Psoas muscle (tissue), 7 donors: ENCODE measurements at regions not wholly inside any gene's neighbourhood (a gene's known extent, or its start where the extent isn't known, plus 50 kb on each side); places are given as distances from the start of the nearest gene placed in this dataset.

Experiments
- ATAC-seq, 4 donors: fragments of 200-7000 bp; cut with Tn5 transposase; one replicate each; pipeline ENCODE4 v1.9.1; 2020; ENCODE audit warnings: moderate library complexity in 3 of 4, mild to moderate bottlenecking in 2 of 4
- DNase-seq, 2 donors: peaks; one replicate each; pipeline ENCODE4 v3.0.0-alpha.2; 2020
- H3K27ac ChIP-seq: fragments of 200-600 bp; one replicate; pipeline ENCODE4 v1.8.0; 2022
- H3K27me3 ChIP-seq, 3 donors: fragments of 200-600 bp in 1 of 3; one replicate each; pipeline versions ENCODE4 v1.6.1 to v1.8.0; 2013 to 2022; ENCODE audit warnings: low read length in 2 of 3, mild to moderate bottlenecking in 2 of 3, moderate library complexity in 1 of 3; ENCODE audit not compliant: insufficient read depth in 3 of 3
- H3K36me3 ChIP-seq, 2 donors: fragments of 200-600 bp in 1 of 2; one replicate each; pipeline versions ENCODE4 v1.6.1 to v1.8.0; 2013 to 2022; ENCODE audit warnings: low read depth in 1 of 2, mild to moderate bottlenecking in 1 of 2, moderate library complexity in 1 of 2; ENCODE audit not compliant: insufficient read depth in 1 of 2
- H3K4me1 ChIP-seq: fragments of 200-600 bp; one replicate; pipeline ENCODE4 v1.8.0; 2022
- H3K4me3 ChIP-seq: fragments of 200-600 bp; one replicate; pipeline ENCODE4 v1.8.0; 2022; ENCODE audit warnings: mild to moderate bottlenecking
- H3K9me3 ChIP-seq: fragments of 200-600 bp; one replicate; pipeline ENCODE4 v1.8.0; 2022
- CTCF ChIP-seq: fragments of 200-600 bp; IDR thresholded peaks from one replicate; pipeline ENCODE4 v1.8.0; 2022; ENCODE audit warnings: antibody characterized with exemption
- WGBS, 3 donors: extraction: QIAGEN DNeasy Blood & Tissue Kit; methylation state at CpG; one replicate each; pipeline versions ENCODE4 v1.1.6 to v1.1.7; 2013; 5-methylcytosine and 5-hydroxymethylcytosine counted together
- intact Hi-C, 2 donors: fragments of 100-400 bp; cut with DNase I; formaldehyde crosslinking; loops; one replicate each; pipeline versions ENCODE4 v1.11.0 to v1.14.2; 2022
- donor health status: healthy with polysubstance abuse.
- donor health status: DM: no; HTN: no; CAD: no; lungs with moderate emphysema.
- donor health status: Bipolar disorder and iron deficiency.
- donor health status: healthy.
- donor health status: DM: yes; HTN: yes; CAD: no.
- donor health status: DM: no; HTN: no; CAD: no.
- donor health status: DM: yes; HTN: yes; CAD: no.

- no peak for TF ChIP-seq CTCF
- DNase-seq (no peak), ATAC-seq (no peak)
- Histone ChIP-seq H3K9me3 (no peaks in the 10 kb centered on the region), H3K36me3 (no peaks in the 10 kb centered on the region), H3K27ac (no peak overlapping the region), H3K4me1 (no peaks in the 10 kb centered on the region), H3K4me3 (no peak overlapping the region), H3K27me3 (no peaks in the 10 kb centered on the region)
- intact Hi-C loops = no loop called here
- 87 to 91% (median 88%) methylated on average over 4 of the region's 4 CpGs for WGBS, 3 donors
These were observed 254.5 kb upstream of the ADGRL3 start for GRCh38 chr4:60945641-60946040.

DNA sequence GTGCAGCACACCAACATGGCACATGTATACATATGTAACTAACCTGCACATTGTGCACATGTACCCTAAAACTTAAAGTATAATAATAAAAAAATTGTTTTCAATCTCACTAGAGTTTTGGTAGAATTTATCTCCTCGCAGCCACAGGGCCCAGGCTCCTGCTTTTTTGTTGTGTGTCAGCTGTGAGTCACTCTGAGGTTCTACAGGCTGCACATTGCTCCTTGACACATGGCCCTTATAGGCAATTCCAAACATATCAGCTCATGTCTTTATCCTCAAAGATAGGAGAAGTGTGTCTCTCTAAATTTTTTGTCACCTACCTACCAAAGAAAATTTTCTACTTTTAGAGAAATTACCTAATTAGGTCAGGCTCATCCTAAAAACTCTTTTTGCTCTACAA lies 252.1 kb upstream of the ADGRL3 start:
- Histone ChIP-seq H3K4me3 (no peak overlapping the region), H3K27ac (no peak overlapping the region), H3K36me3 (no peaks in the 10 kb centered on the region), H3K4me1 (no peaks in the 10 kb centered on the region), H3K9me3 (no peaks in the 10 kb centered on the region), H3K27me3 (no peaks in the 10 kb centered on the region)
- intact Hi-C loops = no loop called here
- TF ChIP-seq CTCF = no peak
- DNase-seq (no peak), ATAC-seq (no peak)
- WGBS, 3 donors = 83 to 96% (median 95%) methylated on average over 1 of the region's 1 CpG

DNA sequence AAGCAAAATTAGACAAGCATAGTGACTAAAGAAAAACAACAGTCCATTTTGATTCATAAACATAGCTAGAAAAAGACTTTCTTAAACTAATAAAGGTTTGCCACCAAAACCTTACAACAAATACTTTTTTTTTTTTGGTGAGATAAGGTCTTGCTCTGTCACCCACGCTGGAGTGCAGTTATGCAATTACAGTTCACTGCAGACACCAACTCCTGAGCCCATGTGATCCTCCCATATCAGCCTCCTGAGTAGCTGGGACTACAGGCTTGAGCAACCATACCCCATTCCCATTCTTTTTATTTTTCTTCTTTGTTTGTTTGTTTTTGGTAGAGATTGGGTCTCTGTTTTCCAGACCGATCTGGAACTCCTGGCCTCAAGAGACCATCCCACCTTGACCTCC lies 247.2 kb upstream of the ADGRL3 start:
- WGBS, 3 donors = 50 to 70% (median 69%) methylated on average over 2 of the region's 2 CpGs
- DNase-seq (no peak), ATAC-seq (no peak)
- H3K4me3 ChIP-seq = no peak overlapping the region
- H3K36me3 ChIP-seq = no peaks in the 10 kb centered on the region
- no peak for TF ChIP-seq CTCF
- H3K27me3 ChIP-seq = no peaks in the 10 kb centered on the region
- H3K27ac ChIP-seq = no peak overlapping the region
- intact Hi-C loops = no loop called here
- no peaks in the 10 kb centered on the region for H3K4me1 ChIP-seq
- H3K9me3 ChIP-seq = no peaks in the 10 kb centered on the region

- intact Hi-C loops = no loop called here
- no peak overlapping the region for H3K4me3 ChIP-seq
- WGBS, 3 donors = 61 to 67% (median 66%) methylated on average over 4 of the region's 4 CpGs
- TF ChIP-seq CTCF = no peak
- no peaks in the 10 kb centered on the region for H3K36me3 ChIP-seq
- ATAC-seq = no peak
- H3K9me3 ChIP-seq = no peaks in the 10 kb centered on the region
- no peak overlapping the region for H3K27ac ChIP-seq
- no peaks in the 10 kb centered on the region for H3K4me1 ChIP-seq
- no peak for DNase-seq
- H3K27me3 ChIP-seq = no peaks in the 10 kb centered on the region
These were observed 246.3 kb upstream of the ADGRL3 start for GRCh38 chr4:60953826-60954225.

- Histone ChIP-seq H3K4me1 (no peaks in the 10 kb centered on the region), H3K27me3 (no peaks in the 10 kb centered on the region), H3K36me3 (no peaks in the 10 kb centered on the region), H3K9me3 (no peaks in the 10 kb centered on the region), H3K4me3 (no peak overlapping the region), H3K27ac (no peak overlapping the region)
- intact Hi-C loops = no loop called here
- WGBS, 3 donors = 83 to 91% (median 85%) methylated on average over 5 of the region's 5 CpGs
- DNase-seq = no peak
- ATAC-seq = no peak
- TF ChIP-seq CTCF = no peak
These were observed 237.8 kb upstream of the ADGRL3 start for GRCh38 chr4:60962286-60962685.
